ENCODE measurements at regions not wholly inside any gene's neighbourhood (a gene's known extent, or its start where the extent isn't known, plus 50 kb on each side); places are given as distances from the start of the nearest gene placed in this dataset.

- TF ChIP-seq CTCF (conservative IDR thresholded peaks at IDR 0.05; ENCODE audit: low read depth, low read length), result no peak
- no peak for TF ChIP-seq EZH2 (IDR thresholded peaks at IDR 0.05; ENCODE audit: low read length, unreplicated experiment)
These were observed 113.0 kb downstream of the TMEM30B start for GRCh38 chr14:61168141-61168540.

Data from PC-3 (cell line).